HG03439 (cell line): ENCODE measurements at regions not wholly inside any gene's neighbourhood (a gene's known extent, or its start where the extent isn't known, plus 50 kb on each side); places are given as distances from the start of the nearest gene placed in this dataset.

Experiments
- ATAC-seq: cut with Tn5 transposase; IDR thresholded peaks from one replicate; pipeline ENCODE4 v1.9.1; 2021; ENCODE audit warnings: mild to moderate bottlenecking, moderate library complexity; ENCODE audit not compliant: unreplicated experiment

GRCh38 chr5:158485604-158486081, 614.1 kb downstream of the EBF1 start:
- ATAC-seq = no peak

GRCh38 chr5:158485047-158485446, 614.7 kb downstream of the EBF1 start:
- no peak for ATAC-seq

- no peak for ATAC-seq
These were observed 615.6 kb downstream of the EBF1 start for GRCh38 chr5:158484150-158484549.

- ATAC-seq = no peak
These were observed 616.3 kb downstream of the EBF1 start for GRCh38 chr5:158483281-158483860.

GRCh38 chr5:158482125-158482524, 617.6 kb downstream of the EBF1 start:
- no peak for ATAC-seq

- no peak for ATAC-seq
These were observed 619.2 kb upstream of the CLINT1 start for GRCh38 chr5:158478139-158478538.

GRCh38 chr5:158477214-158477613, 618.3 kb upstream of the CLINT1 start:
- no peak for ATAC-seq

GRCh38 chr5:158473016-158473635, 614.2 kb upstream of the CLINT1 start:
- ATAC-seq = no peak

- ATAC-seq = no peak
These were observed 612.6 kb upstream of the CLINT1 start for GRCh38 chr5:158471535-158471924.

GRCh38 chr5:158470764-158471534, 612.0 kb upstream of the CLINT1 start:
- ATAC-seq = no peak

GRCh38 chr5:158468444-158468843, 609.5 kb upstream of the CLINT1 start:
- no peak for ATAC-seq

GRCh38 chr5:158466191-158466590, 607.2 kb upstream of the CLINT1 start:
- ATAC-seq = no peak

GRCh38 chr5:158465086-158465972, 606.4 kb upstream of the CLINT1 start:
- no peak for ATAC-seq

GRCh38 chr5:158464383-158464782, 605.4 kb upstream of the CLINT1 start:
- ATAC-seq = no peak

GRCh38 chr5:158463938-158464337, 605.0 kb upstream of the CLINT1 start:
- no peak for ATAC-seq

- ATAC-seq = no peak
These were observed 604.2 kb upstream of the CLINT1 start for GRCh38 chr5:158463188-158463587.

GRCh38 chr5:158462349-158463114, 603.6 kb upstream of the CLINT1 start:
- no peak for ATAC-seq

GRCh38 chr5:158461240-158461854, 602.4 kb upstream of the CLINT1 start:
- ATAC-seq = no peak

- no peak for ATAC-seq
These were observed 599.1 kb upstream of the CLINT1 start for GRCh38 chr5:158458086-158458485.

GRCh38 chr5:158456756-158457155, 597.8 kb upstream of the CLINT1 start:
- ATAC-seq = no peak
